ENCODE measurements at regions not wholly inside any gene's neighbourhood (a gene's known extent, or its start where the extent isn't known, plus 50 kb on each side); places are given as distances from the start of the nearest gene placed in this dataset.
"Not testable (repeated sequence)": the region's sequence is repeated elsewhere in the genome, so short reads cannot be mapped to it uniquely, and the experiment has no call there.

GRCh38 chr2:89233931-89234330 is 542.5 kb downstream of the RPIA start:
- not testable (repeated sequence) for DNase-seq

GRCh38 chr2:89234818-89235466 is 543.5 kb downstream of the RPIA start:
- DNase-seq = not testable (repeated sequence)

- DNase-seq = not testable (repeated sequence)
Measured at GRCh38 chr2:89236832-89237450, 545.5 kb downstream of the RPIA start.

- DNase-seq = not testable (repeated sequence)
Measured at GRCh38 chr2:89237783-89238182, 546.3 kb downstream of the RPIA start.

GRCh38 chr2:89243114-89243700 is 551.7 kb downstream of the RPIA start:
- DNase-seq = not testable (repeated sequence)

- not testable (repeated sequence) for DNase-seq
Measured at GRCh38 chr2:89244407-89244806, 552.9 kb downstream of the RPIA start.

GRCh38 chr2:89245478-89245877 is 554.0 kb downstream of the RPIA start:
- DNase-seq = not testable (repeated sequence)

- DNase-seq = not testable (repeated sequence)
Measured at GRCh38 chr2:89246027-89246426, 554.6 kb downstream of the RPIA start.

- DNase-seq = not testable (repeated sequence)
Measured at GRCh38 chr2:89246620-89247019, 555.1 kb downstream of the RPIA start.

GRCh38 chr2:89255013-89255412 is 563.5 kb downstream of the RPIA start:
- DNase-seq = not testable (repeated sequence)

GRCh38 chr2:89273443-89273842 is 582.0 kb downstream of the RPIA start:
- not testable (repeated sequence) for DNase-seq

GRCh38 chr2:89280536-89280935 is 589.1 kb downstream of the RPIA start:
- not testable (repeated sequence) for DNase-seq

GRCh38 chr2:89286448-89287080 is 595.1 kb downstream of the RPIA start:
- not testable (repeated sequence) for DNase-seq

- DNase-seq = not testable (repeated sequence)
Measured at GRCh38 chr2:89287084-89287483, 595.6 kb downstream of the RPIA start.

GRCh38 chr2:89291717-89292298 is 600.3 kb downstream of the RPIA start:
- DNase-seq = not testable (repeated sequence)

- not testable (repeated sequence) for DNase-seq
Measured at GRCh38 chr2:89293399-89293798, 601.9 kb downstream of the RPIA start.

GRCh38 chr2:89294335-89294734 is 602.9 kb downstream of the RPIA start:
- not testable (repeated sequence) for DNase-seq

- not testable (repeated sequence) for DNase-seq
Measured at GRCh38 chr2:89296820-89297398, 605.4 kb downstream of the RPIA start.

- not testable (repeated sequence) for DNase-seq
Measured at GRCh38 chr2:89299196-89299595, 607.7 kb downstream of the RPIA start.

- not testable (repeated sequence) for DNase-seq
Measured at GRCh38 chr2:89305623-89306022, 614.1 kb downstream of the RPIA start.

- DNase-seq = not testable (repeated sequence)
Measured at GRCh38 chr2:89306869-89307637, 615.6 kb downstream of the RPIA start.

- DNase-seq = not testable (repeated sequence)
Measured at GRCh38 chr2:89318990-89319389, 627.5 kb downstream of the RPIA start.
